NCI-H1694 (cell line): ENCODE measurements at regions not wholly inside any gene's neighbourhood (a gene's known extent, or its start where the extent isn't known, plus 50 kb on each side); places are given as distances from the start of the nearest gene placed in this dataset.
"Not testable (repeated sequence)": the region's sequence is repeated elsewhere in the genome, so short reads cannot be mapped to it uniquely, and the experiment has no call there.

ENCODE experiments used
- DNase-seq: peaks from one replicate; lab custom pipeline; 2025; lab: John Stamatoyannopoulos, UW

DNA sequence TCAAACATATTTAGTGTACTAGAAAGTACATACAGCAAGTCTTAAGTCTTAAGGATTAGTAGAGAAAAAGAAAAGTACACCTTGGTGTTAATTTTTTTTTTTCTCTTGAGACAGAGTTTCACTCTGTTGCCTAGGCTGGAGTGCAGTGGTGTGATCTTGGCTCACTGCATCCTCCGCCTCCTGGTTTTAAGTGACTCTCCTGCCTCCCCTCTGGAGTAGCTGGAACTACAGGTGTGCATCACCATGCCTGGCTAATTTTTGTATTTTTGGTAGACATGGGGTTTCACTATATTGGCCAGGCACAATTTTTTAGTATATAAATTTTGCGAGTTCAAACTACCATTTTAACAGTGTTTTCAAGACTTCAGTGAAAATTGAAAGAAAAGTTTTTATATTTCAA lies 1941.1 kb upstream of the CDH6 start:
- DNase-seq = no peak

DNA sequence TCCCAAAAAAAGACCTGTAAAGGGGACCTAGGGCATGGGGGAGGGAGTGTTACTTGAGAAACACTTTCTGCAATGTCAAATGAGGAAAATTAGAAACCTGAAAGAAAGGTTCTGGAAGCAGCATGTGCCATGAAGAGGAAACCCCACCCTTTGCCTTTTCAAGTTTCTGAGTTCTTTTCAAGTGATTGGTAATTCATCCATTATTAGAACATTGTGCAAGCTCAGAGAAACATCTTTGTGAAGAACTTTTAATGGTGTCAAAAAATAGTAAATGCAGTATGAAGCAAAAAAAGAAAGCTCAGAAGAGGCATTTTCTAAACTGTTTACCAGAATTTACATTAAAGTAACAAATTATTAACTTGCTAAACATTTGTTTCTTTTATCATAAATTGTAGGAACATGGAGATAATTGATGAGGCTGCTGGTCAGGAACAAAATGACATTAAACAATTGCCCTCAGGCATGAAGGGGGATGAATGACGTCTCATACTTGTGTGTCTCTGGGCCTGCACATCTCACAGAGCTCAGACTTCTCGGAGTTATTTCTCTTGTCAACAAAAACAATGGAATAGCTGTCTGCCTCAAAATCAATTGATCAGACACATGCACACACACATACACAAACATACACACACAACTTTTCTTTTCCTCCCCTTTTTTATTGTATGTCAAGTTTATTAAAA lies 1946.0 kb upstream of the CDH6 start:
- DNase-seq = no peak

DNA sequence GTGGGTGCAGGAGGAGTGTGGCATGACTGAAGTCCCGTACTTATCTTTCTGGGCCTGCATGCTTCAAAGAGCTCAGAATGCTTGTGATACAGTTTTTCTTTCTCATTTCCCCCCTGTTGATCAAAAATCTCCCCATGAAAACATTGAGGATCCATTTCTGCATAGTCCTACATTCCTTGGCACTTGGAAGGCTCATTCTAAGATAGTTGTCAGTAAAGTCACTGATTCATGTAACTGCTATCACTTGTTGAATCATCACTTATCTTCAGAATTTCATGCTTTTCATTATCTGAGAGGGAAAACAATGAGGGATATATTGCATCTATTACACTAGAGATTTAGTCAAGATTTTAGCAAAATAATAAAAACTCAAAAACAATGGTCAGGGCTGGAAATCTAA lies 1953.1 kb upstream of the CDH6 start:
- DNase-seq = no peak

DNA sequence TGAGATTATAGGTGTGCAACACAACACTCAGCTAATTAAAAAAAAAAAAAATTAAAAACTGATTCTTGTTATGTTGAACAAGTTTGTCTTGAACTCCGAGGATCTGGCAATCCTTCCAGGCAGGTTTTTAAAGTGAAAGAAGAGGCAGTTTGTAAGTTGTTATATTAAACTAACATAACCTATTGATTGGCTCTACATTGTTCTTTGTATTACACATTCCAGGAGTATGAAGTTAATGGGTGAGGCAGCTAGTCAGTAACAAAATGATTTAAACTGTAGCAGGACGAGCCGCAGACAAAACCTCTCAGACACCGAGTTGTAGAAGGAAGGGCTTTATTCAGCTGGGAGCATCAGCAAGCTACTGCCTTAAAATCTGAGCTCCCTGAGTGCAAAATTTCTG lies 1953.9 kb upstream of the CDH6 start:
- no peak for DNase-seq

DNA sequence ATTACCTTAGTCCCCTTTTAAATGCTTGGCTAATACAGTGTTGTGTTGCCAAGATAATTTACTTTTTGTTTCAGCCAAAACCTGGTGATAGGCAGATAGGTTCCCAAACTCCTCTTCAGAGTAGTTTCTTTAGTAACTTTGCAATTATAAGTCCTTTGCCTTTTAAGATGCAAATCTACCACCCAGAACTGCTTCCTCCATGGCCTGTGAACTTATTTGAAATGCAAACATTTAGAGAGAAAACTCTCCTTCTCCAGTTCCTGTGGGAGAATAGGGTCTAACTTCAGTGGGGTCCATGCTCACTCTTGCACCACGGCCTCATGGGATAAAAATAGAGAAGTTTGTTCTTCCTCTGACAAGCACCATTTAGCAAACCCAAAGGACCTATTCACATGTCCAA lies 1955.4 kb upstream of the CDH6 start:
- no peak for DNase-seq

DNA sequence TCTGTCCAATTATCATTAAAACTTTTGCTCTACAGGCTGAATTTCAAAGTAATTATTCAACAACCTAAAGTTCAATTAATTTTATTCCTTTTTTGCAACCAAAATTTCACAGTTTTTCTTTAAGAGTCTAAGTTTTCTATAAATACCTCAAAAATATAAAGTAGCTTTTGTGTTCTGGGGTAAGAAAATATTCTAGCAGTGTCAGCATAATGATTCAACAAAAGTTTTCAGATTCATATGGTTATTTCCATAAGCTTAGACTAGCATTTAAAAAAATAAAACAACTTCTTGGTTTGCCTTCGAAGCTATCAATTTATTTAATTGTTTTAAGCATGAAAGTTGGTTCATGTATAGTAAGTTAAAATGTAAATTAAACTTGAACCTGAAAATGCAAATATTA lies 1962.3 kb upstream of the CDH6 start:
- DNase-seq = no peak

DNA sequence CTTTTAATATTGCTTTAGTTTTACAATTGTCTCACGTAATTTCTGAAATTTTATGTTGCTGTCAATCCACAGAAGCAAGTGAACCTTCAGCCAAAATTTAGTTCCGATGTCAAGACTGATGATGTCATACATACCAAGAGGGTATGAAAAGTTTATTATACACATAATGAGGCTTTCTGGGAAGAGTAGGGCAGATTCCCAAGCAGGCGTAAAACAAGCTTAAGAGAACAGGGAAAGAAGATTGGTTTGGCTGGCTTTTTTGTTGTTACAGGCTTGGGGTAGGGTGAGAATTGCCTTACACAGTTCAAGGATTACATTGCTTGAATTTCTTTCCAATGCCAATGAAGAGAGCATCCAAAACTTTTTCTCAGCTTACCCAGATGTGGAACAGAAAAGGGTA lies 1962.9 kb upstream of the CDH6 start:
- DNase-seq = no peak

DNA sequence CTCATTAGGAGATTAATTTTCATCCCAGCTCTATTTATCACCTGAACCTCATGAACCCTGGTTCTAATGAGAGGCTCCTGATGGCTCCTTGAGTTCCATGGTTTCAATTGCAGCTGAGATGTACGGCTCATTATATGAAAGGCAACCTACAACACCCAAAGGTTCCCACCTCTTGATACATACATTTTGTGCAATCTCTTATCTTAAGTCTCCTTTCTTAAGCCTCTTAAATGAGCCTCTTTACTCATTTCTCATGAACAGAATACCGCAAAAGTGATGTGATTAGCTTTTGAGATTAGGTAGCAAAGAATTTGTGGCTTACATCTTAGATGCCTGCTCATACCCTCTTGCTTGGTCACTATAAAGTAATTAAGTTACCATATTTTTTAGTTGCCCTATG lies 1964.0 kb upstream of the CDH6 start:
- DNase-seq = no peak

DNA sequence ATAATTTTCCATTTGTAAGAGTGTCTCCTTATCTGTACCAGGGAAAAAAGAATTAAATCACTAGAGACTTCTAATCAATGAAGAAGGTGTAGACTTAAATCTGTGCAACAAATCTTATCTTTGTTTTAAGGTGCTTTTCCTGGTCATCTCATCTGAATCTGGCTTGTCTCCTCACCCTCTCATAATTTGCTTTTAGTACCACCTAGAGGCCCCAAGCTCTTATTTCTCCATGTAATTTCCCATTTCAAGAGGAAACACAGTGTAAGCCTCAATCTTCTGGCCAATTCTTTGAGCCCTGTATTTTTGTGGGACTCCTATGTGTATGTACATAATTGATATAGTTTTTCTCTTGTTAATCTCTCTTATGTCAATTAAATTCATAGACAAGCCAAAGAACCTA lies 1975.3 kb upstream of the CDH6 start:
- no peak for DNase-seq

DNA sequence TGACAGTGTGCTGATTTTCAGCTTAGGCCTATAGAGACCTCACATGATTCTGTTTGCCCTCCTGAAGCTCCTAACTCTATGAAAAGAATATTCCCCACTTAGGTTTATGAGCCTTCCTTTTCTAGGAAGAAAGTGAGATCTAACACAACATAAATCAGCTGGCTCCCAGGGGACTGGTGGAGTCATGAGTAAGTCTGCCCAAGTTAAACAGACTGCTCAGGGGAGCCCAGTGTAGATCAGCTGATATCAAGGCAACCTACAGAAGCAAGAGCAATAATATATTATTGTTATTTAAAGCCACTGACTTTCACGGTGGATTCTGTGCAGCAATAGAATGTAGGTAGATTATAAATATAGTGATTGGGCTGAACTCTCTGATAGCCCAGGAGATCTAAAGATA lies 1978.6 kb upstream of the CDH6 start:
- DNase-seq = no peak

DNA sequence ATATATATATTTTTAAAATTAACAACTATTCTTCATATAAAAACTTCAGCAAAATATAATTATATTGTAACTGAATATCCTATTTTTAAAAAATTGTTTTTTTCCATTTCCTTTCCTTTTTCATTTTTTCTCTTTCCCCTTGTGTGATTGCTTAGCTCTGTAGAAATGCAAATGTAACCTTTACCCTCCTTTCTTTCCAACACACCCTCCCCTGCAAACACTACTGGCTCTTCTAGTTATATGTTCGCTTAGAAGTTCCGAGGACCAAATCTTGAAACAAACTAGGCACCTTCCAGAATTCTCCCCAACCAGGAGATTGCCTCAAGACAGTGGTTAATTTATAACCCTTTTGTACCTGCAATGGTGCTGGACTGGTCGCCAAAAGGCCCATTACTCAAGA lies 1980.0 kb upstream of the CDH6 start:
- no peak for DNase-seq

DNA sequence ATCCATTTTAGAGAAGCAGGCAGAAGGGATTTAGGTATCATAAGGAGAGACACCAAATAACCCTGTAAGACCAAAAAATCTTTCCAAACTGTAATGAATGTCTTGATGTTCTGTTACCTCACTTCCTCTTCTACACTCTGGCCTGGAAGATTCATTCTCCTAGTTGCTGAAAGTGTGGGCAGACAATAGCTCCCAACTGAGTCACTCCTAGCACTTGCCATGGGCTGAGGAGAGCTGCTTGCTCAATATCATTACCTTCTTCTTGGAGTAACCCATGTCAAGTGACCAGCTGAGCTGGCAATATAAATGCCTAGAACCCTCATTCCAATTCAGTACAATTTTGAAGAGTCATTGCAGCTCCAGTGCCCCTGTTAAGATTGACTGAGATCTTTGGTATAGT lies 1985.5 kb upstream of the CDH6 start:
- DNase-seq = no peak

DNA sequence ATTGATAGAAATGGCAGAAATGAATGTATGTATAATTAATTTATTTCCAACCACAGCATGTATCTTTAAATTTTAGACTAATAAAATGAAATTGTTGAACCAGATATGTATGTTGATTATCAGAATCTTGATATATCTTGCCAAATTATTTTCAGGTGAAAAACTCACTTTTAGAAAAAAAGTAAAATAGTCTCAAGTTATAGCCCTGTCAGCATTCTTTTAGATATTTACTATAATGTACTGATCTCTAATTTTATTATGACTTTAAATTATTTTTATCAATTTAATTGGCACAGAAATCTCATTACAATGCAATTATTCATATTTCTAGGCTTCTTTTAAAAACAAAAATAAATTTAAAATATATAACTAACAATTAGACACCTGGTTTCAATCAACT lies 1990.4 kb upstream of the CDH6 start:
- no peak for DNase-seq

DNA sequence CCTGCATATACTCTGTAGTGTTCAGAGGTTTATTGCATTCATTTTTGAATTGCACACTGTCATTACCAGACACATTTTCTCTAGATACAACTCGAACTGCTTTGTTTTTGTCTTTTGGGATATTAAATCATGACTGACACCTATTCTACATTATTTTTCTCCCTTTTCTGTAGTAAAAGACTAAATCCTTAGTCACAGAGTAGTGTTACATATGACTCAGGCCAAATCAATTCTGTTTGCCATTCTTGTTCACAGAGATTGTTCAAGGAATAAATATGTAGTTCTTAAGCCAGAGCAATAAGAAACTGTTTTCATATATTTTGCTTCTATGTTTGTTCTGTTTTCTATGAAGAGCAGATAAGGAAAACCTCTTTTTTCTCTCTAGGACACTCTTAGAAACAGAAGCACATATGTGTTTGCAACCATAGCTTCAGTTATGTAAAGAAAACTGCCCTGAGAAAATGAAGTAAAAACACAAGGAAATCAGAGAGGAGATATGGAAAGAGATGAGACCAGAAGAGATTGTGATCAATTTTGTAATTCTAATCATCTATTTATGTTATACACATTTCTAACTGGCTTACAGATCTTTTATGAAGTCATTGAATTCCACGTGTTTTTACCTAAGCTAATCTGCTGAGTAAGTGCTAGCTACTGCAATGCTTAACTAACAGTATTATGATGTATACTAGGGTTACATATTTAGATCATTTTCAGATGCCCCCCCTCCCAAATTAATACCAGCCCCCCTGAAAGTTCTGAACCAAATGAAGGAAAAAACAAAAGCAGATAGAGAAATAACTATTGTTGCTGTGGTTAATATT lies 1995.6 kb upstream of the CDH6 start:
- no peak for DNase-seq

DNA sequence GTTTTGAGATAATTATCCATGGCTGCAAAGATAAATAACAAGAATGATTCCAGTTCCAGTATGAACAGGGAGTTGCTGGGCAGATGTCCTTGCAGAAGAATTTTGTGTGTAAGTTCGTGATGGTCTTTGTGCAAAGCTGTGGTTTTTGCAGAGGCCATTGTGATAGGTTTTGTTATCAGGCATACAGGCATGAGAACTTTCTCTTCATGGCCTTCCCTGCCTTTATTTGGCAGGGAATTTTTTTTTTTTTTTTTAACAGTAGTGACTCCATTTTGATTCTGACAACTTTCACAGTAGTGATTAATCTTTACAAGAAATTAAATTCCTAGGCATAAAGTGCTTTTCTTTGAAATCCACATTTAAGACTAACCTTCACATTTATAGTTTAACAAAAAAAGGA lies 1999.5 kb upstream of the CDH6 start:
- no peak for DNase-seq

DNA sequence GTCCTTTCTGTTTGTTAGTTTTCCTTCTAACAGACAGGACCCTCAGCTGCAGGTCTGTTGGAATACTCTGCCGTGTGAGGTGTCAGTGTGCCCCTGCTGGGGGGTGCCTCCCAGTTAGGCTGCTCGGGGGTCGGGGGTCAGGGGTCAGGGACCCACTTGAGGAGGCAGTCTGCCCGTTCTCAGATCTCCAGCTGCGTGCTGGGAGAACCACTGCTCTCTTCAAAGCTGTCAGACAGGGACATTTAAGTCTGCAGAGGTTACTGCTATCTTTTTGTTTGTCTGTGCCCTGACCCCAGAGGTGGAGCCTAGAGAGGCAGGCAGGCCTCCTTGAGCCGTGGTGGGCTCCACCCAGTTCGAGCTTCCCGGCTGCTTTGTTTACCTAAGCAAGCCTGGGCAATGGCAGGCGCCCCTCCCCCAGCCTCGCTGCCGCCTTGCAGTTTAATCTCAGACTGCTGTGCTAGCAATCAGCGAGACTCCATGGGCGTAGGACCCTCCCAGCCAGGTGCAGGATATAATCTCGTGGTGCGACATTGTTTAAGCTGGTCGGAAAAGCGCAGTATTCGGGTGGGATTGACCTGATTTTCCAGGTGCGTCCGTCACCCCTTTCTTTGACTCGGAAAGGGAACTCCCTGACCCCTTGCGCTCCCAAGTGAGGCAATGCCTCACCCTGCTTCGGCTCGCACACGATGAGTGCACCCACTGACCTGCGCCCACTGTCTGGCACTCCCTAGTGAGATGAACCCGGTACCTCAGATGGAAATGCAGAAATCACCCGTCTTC lies 2002.0 kb upstream of the CDH6 start:
- not testable (repeated sequence) for DNase-seq

DNA sequence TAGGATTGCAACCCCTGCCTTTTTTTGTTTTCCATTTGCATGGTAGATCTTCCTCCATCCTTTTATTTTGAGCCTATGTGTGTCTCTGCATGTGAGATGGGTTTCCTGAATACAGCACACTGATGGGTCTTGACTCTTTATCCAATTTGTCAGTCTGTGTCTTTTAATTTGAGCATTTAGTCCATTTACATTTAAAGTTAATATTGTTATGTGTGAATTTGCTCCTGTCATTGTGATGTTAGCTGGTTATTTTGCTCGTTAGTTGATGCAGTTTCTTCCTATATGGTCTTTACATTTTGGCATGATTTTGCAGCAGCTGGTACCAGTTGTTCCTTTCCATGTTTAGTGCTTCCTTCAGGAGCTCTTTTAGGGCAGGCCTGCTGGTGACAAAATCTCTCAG lies 2003.1 kb upstream of the CDH6 start:
- DNase-seq = not testable (repeated sequence)

DNA sequence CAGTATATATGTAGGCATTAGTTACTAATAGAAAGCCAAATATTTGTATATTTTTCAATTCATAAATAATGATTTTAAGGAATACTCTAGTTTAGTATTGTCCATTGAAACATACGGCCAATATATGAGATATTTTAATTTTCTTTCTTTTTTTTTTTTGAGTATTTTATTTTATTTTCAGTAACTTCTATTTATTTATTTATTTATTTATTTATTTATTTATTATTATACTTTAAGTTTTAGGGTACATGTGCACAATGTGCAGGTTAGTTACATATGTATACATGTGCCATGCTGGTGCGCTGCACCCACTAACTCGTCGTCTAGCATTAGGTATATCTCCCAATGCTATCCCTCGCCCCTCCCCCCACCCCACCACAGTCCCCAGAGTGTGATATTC lies 2007.1 kb upstream of the CDH6 start:
- DNase-seq = not testable (repeated sequence)

DNA sequence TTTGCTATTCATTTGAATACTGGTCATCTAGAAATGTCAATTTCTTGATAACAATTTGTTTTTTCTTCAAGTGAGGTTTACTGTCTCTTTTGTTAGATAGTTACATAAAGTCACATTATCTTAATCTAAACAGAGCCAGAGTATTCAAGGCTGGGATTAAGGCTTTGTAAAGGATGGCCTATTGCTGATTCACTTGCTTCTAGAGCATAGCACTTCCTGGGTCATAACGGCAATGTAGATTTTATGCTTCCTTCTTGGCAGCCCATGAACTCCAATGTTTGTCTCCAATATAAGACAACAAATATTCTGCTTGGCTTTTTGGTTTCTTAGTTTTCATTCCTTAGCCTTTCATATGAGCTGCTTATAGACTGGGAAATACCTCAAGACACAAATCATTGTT lies 2007.9 kb upstream of the CDH6 start:
- DNase-seq = no peak

DNA sequence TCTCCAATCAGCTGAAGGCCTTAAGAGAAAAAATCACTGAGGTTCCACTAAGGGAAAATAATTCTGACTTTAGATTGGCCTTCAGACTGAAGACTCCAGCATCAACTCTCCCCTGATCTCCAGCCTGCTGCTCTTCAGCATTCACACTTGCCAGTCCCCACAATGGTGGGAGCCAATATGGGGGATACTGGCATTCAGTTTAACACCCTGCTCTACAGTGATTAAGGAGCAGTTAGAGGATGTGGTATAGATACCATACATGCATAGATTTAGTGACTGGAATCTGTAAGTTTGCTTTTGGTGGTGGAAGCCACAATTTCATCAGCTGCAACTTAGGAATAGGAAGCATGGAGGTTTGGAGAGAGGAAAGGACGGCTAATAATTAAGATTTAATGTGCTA lies 2017.7 kb upstream of the CDH6 start:
- DNase-seq = no peak

DNA sequence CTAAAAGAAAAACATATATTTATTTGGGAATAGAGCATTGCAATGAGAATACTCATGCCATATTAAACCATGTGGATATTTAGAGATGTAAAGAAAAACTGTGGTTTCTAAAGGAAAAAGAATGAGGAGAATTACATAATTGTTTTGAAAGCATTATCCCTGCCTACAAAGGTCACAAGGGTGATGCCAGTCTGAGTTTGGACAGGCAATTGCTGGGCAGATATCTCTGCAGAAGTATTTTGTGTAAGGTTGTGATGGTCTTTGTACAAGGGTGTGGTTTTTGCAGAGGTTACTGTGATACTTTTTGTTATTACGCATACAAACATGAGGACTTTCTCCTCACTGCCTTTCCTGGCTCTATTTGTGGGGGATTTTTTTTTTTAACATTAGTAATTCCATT lies 2022.9 kb upstream of the CDH6 start:
- no peak for DNase-seq

DNA sequence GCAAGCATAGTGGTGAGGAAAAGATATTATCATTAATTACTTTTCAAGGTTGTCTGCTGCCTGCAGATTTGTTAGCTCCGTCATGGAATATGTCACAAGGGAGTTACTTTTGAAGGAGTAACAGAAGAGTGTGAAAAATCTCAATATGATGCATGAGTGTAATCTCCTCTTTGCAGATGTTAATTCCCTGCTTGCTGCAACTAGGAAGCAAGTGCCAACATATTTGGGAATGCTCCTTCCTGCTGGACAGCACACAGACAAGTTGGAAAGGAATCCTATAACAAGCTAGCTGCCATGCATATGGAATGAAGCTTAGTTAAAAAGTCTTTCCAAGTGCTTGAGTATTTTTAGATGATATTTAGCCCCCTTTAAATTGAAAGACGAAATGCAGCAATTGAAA lies 2023.6 kb upstream of the CDH6 start:
- DNase-seq = no peak

DNA sequence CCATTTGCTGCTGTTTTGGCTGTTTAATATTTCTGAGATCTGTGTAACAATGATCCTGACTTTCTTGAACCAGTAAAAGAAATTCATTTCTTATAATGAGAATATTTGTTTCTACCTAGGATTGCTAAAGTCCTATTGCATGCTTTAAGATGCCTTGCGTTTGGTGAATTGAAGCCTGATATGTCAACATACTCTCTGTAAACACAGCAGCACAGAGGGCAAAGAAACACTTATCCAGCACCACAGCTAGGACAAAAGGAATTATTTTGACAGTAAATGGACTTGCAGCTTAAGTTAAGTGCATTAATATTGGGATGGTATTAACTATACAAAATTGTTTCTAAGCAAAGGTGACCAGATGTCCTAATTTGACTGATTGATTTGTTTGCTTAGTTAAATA lies 2031.2 kb upstream of the CDH6 start:
- DNase-seq = no peak
